ENCODE measurements at regions not wholly inside any gene's neighbourhood (a gene's known extent, or its start where the extent isn't known, plus 50 kb on each side); places are given as distances from the start of the nearest gene placed in this dataset.
"Not testable (repeated sequence)": the region's sequence is repeated elsewhere in the genome, so short reads cannot be mapped to it uniquely, and the experiment has no call there.

DNA sequence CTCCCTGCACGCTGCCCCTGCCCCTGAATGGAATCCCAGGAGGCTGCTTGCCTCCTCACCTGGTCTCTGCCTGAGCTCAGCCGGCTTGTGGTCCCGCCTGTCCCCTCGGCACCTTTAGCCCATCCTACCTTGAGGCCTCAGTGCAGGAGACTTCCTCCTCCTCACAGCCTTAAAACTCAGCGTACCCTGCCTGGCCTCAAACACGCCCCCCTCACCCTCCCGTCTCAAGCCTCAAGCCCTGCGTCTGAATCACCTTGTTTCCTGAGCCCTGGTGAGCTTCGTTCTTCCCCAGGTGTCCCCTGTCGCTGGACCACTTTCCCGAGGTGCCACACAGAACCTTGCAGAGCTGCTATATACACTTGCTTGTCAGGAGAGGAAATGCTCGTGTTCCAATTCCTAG lies 110.2 kb upstream of the SPIN1 start:
- DNase-seq: no peak

DNA sequence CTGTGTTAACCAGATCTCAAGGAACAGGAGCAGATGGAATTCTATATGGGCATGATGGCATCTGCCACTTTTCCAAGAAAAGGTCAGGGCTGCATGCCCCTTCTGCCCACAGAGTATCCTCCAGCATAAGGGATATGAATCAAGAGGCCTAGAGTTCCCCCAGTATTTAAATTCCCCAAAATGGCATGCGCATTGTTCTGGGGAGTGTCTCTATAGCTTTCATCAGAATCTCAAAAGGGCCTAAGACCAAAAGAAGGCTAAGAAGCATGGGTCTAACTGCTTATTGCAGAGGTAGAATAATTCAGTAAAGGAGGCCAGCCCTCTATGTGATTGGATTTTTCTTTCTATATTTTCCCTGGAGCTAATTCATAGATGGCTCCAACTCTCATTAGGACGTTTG lies 114.2 kb upstream of the SPIN1 start:
- no peak for DNase-seq

DNA sequence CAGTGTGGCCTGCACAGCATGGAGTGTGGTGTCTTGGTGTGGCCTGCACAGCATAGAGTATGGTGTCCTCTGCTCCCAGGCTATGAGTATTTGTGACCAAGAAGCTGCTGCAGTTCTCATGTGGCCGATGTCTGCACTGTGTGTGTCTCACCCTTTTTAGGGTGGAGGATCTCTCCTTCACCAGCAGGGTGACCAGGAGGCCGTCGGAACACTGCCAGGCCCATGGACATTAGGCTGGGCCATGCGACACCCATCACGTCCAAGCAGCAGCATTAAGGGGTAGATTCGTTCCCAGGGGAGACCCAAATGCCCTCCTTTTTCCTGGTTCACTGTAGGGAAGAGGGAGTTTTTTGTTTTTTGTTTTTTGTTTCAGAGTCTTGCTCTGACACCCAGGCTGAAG lies 115.3 kb upstream of the SPIN1 start:
- no peak for DNase-seq

DNA sequence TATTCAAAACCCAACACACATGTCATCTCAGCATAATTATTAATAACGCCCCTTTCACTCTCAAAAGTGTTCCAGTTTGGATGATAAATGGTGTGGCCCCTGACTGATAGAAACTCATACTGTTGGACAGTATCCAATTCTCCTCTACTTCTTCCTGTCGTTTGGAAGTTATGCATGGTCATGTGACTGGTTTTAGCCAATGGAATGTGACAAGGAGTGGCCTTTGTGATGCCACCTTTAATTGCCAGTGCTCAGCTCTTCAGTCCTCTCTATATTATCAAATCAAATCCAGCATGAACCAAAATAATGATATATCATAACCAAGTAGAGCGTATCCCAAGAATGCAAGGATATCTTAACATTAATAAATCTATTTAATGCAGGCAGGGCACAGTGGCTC lies 117.8 kb upstream of the SPIN1 start:
- no peak for DNase-seq

DNA sequence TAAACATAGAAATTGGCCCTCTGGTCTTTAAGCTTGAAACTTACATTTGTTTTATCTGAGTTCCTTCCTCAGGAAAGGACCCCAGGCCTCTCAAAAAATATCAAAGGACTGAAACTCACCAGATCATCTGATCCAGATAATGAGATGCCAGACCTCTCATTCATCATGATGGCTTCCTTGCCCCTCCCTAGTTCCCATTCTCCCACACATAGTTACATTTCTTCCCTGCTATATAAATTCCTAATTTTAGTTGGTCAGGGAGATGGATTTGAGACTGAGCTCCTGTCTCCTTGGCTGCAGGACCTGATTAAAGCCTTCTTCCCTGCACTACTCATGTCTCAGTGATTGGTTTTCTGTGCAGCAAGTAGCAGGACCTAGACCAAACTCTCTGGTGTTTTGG lies 119.4 kb upstream of the SPIN1 start:
- DNase-seq: no peak

DNA sequence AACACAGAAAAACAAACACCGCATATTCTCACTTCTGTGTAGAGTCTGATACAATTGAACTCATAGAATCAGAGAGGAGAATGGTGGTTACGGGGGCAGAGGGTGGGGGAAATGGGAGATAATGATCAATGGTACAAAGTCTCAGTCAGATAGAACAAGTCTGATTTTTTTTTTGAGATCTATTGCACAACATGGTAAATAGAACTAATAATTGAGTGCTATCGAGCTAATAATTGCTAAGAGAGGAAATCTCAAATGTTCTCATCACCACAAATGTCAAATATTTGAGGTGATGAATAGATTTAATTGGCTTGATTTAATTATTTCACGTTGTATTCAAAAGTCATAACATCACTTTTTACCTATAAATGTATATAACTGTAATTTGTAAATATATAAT lies 121.0 kb upstream of the SPIN1 start:
- DNase-seq: no peak

DNA sequence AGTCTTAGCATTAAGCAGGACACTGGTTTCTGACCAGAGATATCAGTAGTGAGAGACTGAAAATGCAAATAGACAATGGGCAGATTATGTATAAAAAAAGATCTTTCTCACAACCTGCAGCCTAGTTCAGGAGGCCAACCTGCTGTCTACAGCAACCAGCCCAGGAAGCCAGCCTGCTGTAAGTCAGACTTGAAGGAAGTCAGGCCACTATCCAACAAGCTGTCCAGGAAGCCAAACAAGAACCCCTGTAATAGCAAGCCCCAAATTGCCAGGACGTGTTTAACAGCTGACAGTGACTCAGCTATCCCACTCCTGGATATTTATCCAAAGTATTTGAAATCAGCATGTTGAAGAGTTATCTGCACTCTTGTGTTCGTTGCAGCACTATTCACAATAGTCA lies 121.8 kb upstream of the SPIN1 start:
- DNase-seq: no peak

DNA sequence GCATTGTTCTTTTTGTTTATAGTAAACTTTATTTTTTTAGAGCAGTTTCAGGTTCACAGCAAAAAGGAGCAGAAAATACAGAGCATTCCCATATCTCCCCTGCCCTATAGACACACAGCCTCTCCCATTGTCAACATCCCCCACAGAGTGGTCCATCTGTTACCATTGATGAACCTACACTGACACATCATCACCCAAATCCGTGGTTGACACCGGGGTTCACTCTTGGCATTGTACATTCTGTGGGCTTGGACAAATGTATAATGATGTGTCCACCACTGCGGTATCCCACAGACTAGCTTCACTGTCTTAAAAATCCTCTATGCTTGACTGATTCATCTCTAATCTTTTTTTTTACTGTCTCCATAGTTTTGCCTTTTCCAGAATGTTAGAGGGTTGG lies 120.7 kb upstream of the SPATA31C2 start:
- peak; percentile 6 for DNase-seq

DNA sequence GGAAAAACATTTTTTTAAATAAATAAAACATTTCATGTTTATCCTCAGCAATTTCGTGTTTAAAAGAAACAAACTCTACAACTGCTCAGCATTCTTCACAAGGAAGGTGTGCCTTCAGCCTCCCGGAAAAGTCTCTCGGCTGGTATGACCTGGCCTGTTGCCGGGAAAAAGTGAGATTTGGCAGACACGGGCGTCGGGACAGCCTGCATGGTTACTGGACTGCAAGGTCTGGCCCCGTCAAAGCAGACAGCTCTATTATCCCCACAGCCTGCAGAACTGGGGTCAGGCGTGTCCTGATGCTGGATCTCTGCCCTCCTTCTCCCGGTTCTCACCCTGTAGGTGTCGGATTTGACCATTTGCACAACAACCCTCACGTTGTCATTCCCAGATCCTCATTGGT lies 120.3 kb upstream of the SPATA31C2 start:
- DNase-seq: no peak

DNA sequence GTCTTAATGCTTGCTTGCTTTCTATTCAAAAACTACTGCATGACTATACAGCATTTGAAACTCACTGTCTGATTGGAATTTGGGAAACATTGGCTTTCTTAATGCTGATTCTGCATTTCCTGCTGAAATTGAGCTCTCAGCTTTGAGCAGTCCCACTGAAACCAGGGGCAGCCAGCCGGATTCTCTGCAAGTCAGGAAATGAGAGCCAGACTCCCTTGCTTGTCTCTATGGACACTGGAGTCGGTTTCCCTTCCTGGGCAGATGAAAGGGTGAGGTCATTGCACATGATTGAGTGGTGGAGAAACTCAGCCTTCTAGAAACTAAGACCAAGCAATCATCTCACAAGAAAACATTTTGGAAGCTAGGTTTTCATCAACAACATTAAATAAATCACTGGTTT lies 119.7 kb upstream of the SPATA31C2 start:
- no peak for DNase-seq

DNA sequence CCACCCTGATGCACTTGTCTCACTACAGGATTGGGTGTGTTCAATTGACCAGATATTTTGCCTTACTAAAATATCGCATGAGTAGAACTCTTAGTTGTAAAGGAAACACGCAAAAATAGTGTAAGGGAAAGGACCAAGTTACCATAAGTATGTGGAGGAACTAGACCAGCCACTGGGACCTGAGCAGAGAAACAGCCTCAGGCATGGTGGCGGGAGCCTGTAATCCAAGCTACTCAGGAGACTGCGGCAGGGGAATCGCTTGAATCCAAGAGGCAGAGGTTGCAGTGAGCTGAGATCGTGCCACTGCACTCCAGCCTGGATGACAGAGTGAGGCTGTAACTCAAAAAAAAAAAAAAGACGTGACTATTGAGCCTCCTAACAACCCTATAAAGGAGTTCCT lies 117.9 kb upstream of the SPATA31C2 start:
- no peak for DNase-seq

DNA sequence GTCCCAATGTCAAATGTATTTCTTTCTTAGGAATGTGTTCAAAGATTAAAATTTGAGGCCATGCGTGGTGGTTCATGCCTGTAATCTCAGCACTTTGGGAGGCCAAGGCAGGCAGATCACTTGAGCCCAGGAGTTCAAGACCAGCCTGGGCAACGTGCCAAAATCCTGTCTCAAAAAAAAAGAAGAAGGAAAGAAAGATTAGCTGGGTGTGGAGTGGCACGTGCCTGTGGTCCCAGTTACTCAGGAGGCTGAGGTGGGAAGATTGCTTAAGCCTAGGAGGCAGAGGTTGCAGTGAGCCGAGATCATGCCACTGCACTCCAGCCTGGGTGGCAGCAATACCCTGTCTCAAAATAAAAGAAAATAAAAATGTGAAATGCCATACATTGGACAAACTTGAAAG lies 117.5 kb upstream of the SPATA31C2 start:
- DNase-seq: not testable (repeated sequence)

DNA sequence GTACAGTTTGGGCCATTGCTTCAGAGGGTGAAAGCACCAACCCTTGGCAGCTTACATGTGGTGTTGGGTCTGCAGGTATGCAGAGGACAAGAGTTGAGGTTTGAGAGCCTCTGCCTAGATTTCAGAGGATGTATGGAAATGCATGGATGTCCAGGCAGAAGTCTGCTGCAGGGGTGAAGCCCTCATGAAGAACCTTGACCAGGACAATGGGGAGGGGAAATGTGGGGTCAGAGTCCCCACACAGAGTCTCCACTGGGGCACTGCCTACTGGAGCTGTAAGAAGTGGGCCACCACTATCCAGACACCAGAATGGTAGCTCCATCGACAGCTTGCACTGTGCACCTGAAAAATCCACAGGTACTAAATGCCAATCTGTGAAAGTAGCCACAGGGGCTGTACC lies 113.6 kb upstream of the SPATA31C2 start:
- no peak for DNase-seq

DNA sequence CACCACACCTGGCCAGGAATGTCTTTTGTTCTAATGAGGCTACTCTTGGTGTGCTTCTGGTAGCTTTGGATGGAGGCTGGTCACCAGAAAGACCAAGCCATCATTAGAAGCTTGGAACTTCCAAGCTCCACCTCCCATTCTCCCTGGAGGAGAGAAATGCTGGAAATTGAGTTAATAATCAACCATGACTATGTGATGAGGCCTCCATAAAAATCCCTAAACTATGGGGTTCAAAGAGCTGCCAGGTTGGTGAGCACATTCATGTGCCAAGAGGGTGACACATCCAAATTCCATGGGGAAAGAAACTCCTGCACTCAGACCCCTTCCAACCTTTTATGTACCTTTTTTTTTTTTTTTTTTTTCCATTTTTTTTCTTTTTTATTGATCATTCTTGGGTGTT lies 105.5 kb upstream of the SPATA31C2 start:
- DNase-seq: no peak

DNA sequence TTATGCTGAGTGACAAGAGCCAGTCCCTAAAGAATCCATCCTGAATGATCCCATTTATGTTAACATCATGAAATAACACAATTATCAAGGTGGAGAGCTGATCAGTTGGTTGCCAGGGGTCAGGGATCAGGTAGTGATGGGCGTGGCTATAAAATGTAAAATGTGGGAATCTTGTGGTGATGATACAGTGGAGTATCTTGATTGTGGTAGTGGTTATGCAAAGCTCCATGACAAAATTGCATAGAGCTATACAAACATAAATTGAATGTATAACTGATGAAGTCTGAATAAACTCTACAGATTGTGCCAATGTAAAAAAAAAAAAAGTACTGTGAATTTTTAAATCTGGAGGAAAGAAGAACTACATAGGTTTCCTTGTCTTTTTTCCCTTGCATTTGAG lies 104.6 kb upstream of the SPATA31C2 start:
- no peak for DNase-seq

DNA sequence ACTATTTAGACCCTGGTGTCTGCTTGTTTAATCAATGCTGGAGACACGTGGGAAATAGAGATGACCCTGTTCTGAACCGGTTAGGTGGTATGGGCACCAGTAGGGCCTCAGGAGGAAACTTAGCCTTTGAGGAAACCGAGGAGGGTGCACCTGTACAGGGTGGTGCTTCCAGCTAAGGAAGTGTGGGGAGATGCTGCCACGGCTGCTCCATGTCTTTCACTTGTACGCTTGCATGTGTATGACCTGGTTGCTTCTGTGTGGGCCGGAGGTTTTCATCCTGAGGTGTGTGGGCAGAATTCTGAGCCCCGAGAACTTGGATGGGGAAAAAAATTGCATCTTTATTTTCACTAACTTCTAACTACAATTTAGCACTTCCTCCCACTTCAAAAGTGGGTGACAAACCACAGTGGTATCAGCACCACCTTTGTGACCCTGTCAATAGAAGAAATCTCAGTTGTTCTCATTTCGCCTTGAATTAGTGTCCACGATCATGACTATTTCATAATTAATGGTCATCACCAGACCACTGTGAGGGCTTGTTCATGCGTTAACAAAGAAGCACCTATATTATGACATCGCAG lies 99.8 kb upstream of the SPATA31C2 start:
- no peak for DNase-seq

DNA sequence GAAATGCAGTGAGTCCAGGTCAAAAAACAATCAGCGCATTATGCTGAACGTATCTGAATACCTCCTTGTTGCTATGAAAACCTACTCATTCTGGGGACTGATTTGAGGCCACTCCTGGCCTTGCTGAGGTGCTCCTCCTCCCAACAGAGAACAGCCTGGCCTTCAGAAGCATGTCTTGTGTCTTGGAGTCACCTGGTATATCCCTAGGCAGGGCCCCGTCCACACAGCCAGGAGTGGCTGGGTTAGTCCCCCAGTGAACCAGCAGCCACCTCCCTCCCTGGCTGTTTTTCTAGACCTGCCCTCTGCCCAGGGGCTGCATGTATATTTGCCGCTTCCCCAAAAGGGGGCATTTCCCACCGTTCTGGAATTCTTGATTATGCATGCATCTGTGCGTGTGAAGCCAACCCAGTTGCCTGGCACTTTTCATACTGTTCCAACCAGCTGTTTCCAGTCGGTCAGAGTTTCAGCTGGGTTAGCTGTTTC lies 99.2 kb upstream of the SPATA31C2 start:
- DNase-seq: no peak

DNA sequence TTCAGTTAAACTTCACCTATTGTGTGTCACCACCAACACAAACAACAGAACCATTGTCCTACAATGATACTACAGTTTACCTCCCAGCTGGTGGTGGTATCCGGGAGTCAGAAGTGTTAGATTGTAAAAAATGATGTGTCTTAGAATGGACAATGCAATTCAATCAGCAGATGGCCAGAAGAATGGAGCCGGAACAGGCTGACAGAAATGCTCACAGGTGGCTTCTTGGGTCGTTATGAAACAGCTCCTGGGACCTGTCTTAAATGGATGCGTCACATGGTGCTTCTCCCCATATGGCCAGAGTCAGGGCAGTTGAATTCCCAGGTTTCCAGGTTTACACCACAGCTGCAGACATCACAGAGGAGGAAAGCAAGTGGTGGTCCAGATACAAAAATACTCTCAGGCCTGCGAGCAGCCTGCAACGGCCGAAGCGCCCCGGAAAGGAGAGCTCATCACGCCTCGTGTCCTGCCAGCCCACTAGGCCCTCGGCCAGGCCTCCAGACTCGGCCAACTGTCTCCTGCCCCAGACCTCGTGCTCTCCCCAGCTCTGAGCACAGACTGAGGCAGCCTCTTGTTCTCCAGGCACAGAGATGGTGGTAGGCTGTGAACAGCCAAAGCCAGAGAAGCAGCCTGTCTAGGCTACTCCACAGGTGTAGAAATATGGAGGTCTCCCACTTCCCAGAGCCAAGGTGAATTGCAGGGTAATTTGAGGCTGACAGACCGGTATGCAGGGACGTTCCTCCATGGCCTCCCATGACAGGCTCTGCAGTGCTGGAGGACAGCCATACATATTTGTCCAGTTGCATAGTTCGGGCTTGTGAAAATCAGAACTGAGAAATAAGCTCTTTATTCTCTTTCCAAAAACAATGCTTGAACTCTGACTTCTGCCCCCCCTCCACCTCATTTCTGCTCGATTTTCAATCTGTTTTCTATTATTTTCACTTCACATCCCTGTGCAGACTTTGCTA lies 98.5 kb upstream of the SPATA31C2 start:
- DNase-seq: peak; percentile 4

DNA sequence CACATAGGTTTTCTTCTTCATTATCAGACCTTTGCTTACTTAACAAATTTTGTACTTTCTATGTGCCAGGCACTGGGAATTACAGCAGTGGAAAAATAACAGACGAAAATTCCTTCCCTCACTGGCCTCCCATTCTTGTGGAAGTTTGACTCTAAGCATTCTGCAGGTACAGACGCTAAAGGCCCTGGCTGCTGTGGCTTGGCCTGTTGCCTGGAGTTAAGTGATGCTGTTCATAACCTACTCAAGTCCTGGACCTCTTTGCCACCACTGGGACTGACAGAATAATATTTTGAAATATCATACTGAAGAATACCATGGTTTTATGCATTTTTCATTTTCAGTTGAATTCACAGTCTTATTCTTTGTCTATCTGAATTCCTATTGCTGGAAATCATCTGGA lies 97.3 kb upstream of the SPATA31C2 start:
- DNase-seq: no peak

DNA sequence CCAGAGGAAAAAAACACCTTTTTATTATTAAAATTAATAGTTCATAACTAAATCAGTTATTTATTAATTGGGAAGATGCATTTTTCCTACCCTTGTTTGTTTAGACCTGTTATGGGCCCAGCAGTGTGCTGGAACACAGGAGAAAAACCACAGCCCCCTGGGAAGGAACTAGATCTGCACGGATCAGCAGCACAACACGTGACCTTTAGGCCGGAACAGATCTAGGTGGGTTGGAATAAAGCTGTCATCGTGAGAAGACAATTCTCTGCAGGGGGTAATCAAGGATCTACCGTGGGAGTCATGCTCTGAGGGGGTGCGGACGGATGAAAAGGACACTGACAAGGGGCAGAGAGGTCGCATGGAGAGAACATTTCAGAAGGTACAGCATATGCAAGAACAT lies 95.8 kb upstream of the SPATA31C2 start:
- DNase-seq: no peak

DNA sequence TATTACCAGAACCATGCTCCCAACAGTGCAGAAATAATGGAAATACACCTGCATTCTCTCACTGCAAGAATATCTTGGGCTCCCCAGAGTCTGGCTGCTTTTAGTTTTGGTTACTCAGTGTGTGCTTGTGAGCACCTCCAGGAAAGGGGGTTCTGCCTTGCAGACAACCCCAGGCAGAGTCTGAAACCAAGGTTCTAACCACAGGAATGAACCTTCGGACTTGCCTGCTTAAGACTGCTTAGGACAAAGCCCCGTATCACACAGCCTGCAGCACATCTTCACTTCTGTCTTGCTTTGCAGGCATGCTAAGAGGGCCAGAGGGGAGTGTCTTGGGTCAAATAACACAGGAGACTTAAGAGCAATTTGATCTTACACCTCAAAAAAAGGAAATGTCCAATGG lies 94.8 kb upstream of the SPATA31C2 start:
- no peak for DNase-seq

DNA sequence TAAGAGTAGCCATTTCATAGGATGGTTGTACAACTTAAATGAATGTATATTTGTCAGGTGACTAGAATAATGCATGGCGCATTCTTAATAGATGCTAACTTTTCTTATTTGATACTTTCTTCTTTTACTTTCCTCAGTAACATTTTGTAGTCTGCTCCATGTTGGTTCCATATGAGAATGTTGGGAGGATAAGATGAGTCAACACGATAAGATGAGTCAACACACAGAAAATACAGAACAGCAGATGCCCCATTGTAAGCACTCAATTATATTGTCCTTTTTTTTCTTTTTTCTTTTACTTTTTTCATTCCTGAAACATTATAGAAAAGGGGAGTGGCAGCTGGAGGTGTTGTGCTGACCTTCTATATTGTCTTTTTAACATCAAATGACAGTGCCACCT lies 92.3 kb upstream of the SPATA31C2 start:
- DNase-seq: no peak

DNA sequence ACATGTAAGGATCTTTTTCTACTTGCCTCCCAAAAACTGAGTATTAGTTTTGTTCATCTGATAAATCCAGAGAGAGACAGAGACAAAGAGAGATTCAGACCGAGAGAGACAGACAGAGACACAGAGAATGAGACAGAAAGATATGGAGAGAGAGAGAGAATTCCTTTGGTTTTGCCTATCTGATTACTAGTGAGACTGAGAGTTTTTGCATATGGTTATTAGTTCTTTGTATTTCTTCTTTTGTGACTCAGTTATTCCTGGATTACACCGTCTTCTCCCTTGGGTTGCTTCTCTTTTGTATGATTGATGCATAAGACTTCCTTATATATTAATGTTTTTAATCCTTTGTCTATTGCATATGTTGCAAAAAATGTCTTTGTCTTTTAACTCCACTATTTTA lies 91.2 kb upstream of the SPATA31C2 start:
- DNase-seq: no peak

DNA sequence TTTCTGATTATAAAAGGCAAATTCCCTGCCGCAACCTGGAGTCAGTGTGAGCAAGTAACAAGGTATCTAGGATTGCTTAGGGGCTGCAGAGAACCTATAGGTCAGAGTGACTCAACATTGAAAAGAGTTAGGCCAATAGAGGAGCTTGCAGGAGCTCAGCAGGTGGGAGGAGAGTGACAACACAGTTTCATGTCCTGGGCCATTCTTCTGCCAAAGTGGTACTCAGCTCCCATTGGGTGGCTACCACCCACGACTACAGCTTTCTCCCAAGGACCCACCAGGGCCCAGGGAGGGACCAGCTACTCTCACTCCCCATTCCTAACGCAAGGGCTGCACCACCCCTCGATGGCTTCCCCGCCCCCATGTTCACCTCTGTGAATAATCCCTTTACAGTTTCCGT lies 86.7 kb upstream of the SPATA31C2 start:
- no peak for DNase-seq

DNA sequence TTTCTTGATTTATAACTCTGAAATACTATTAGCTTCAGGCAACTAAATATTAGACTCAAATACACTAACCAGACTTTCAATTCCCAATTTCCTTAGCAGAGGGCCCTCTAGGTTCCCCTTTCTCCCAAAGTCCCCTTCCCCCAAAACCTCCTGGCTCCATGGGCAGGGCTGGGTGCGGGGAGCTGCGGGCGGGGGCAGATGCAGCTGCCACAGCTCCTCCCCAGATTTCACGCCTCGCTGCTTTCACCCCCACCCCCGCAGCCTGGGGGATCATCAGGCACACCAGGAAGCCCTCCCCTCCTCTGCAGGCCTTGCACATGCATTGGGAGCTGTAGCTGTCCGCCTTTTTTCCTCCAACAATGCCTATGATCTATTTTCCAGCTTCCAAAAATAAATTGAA lies 82.8 kb upstream of the SPATA31C2 start:
- DNase-seq: no peak
